ENCODE measurements at regions not wholly inside any gene's neighbourhood (a gene's known extent, or its start where the extent isn't known, plus 50 kb on each side); places are given as distances from the start of the nearest gene placed in this dataset.

- Mint-ChIP-seq H3K4me1 (0 out of 4 replicates have a peak, but pooled peaks cover 0 to 3% of the 10 kb centered on the region in 2 experiments), H3K27ac (no peak overlapping the region; a peak in 1 of 7 replicates), H3K27me3 (ENCODE audit: low read depth) (no peaks in the 10 kb centered on the region), H3K4me3 (no peak overlapping the region), H3K36me3 (ENCODE audit: insufficient read depth in 1 of 3, low read depth in 3 of 3) (peaks cover 0 to 8% (median 3%) of the 10 kb centered on the region in 3 experiments; a peak in 5 of 7 replicates), H3K9me3 (peaks cover 7 to 10% of the 10 kb centered on the region in 2 experiments; a peak in 4 of 5 replicates)
- Histone ChIP-seq H3K23ac (ENCODE audit: insufficient read length, low read depth, low read length) (no peak overlapping the region), H3T11ph (ENCODE audit: low read length) (no peak overlapping the region), H3K79me1 (ENCODE audit: insufficient read depth, low read depth, low read length, poor library complexity, severe bottlenecking) (no peaks in the 10 kb centered on the region), H3K4ac (ENCODE audit: low read depth, low read length) (no peak overlapping the region), H2BK12ac (ENCODE audit: insufficient read length, low read depth, low read length) (no peak overlapping the region), H3K9ac (ENCODE audit: extremely low read depth, insufficient read length, low read length) (no peak overlapping the region), H2BK120ac (ENCODE audit: low read depth, low read length, poor library complexity, severe bottlenecking) (no peak overlapping the region), H4K91ac (ENCODE audit: insufficient read length, low read depth, low read length) (no peak overlapping the region), H3K4me2 (ENCODE audit: insufficient read depth, insufficient read length, low read length) (no peak overlapping the region), H3K14ac (ENCODE audit: insufficient read depth, low read length) (no peak overlapping the region), H3K27ac (ENCODE audit: insufficient read length, low read depth, low read length) (no peak overlapping the region), H2BK5ac (ENCODE audit: insufficient read length, low read length) (no peak overlapping the region), H4K20me1 (ENCODE audit: control insufficient read depth, insufficient read depth, insufficient read length) (no peaks in the 10 kb centered on the region), H4K8ac (replicated peaks; ENCODE audit: insufficient read length, low read depth, low read length) (no peak overlapping the region), H2BK15ac (ENCODE audit: low read depth, low read length) (no peak overlapping the region), H4K5ac (ENCODE audit: insufficient read length, low read depth, low read length) (no peak overlapping the region), H3K79me2 (ENCODE audit: insufficient read depth, low read length) (no peaks in the 10 kb centered on the region), H3K9me3 (ENCODE audit: control insufficient read depth, low read depth, low read length) (no peaks in the 10 kb centered on the region), H3K18ac (ENCODE audit: insufficient read length, low read depth, low read length) (no peak overlapping the region), H2AFZ (ENCODE audit: low read length) (no peak overlapping the region), H3K56ac (ENCODE audit: insufficient read length, low read depth, low read length) (no peak overlapping the region), H3K23me2 (ENCODE audit: insufficient read length, low read depth, low read length, poor library complexity, severe bottlenecking) (no peaks in the 10 kb centered on the region), H3K4me1 (ENCODE audit: insufficient read depth, low read length) (no peaks in the 10 kb centered on the region), H2AK5ac (ENCODE audit: insufficient read length, low read length) (no peak overlapping the region), H2BK20ac (ENCODE audit: low read depth, low read length, poor library complexity, severe bottlenecking) (no peak overlapping the region), H3K27me3 (ENCODE audit: insufficient read depth, low read length) (no peaks in the 10 kb centered on the region)
- no CpG with 5 or more reads among the region's 1 CpG for WGBS (ENCODE audit: extremely low coverage, insufficient read length, low lambda C conversion rate)
- no peak for TF ChIP-seq CTCF (conservative IDR thresholded peaks at IDR 0.05)
- DNase-seq = no peak
These were observed 199.1 kb downstream of the HINT1 start for GRCh38 chr5:130965920-130966319.
